GM12891 (cell line): ENCODE measurements at regions not wholly inside any gene's neighbourhood (a gene's known extent, or its start where the extent isn't known, plus 50 kb on each side); places are given as distances from the start of the nearest gene placed in this dataset.
A peak's percentile ranks its signal among the peaks of the same experiment; 100 is the strongest.

ENCODE experiments used
- DNase-seq: peaks from one replicate; pipeline ENCODE4 v3.0.0; 2011; ENCODE audit warnings: low spot score; ENCODE audit not compliant: insufficient read length
- FAIRE-seq: peaks from 2 replicates; lab custom pipeline; 2011; peaks lifted over from hg19 to GRCh38; lab: Jason Lieb, UNC
- PAX5 ChIP-seq: IDR thresholded peaks from 2 replicates; pipeline ENCODE4 v1.6.1; 2011; ENCODE audit warnings: low read length, moderate library complexity, mild to moderate bottlenecking; ENCODE audit not compliant: insufficient read depth, severe bottlenecking
- POLR2A ChIP-seq: IDR thresholded peaks from 2 replicates; pipeline ENCODE4 v1.6.1; 2011; ENCODE audit warnings: low read depth, low read length, control low read depth
- POLR2AphosphoS5 ChIP-seq: IDR thresholded peaks from 2 replicates; pipeline ENCODE4 v1.6.1; 2011; ENCODE audit warnings: low read depth, low read length, control low read depth
- POU2F2 ChIP-seq: IDR thresholded peaks from 2 replicates; pipeline ENCODE4 v1.6.1; 2011; ENCODE audit warnings: low read depth, mild to moderate bottlenecking, control low read depth, low read length, moderate library complexity
- SPI1 ChIP-seq: IDR thresholded peaks from 2 replicates; pipeline ENCODE4 v1.6.1; 2011; ENCODE audit warnings: low read depth, low read length, control low read depth
- TAF1 ChIP-seq: IDR thresholded peaks from 2 replicates; pipeline ENCODE4 v1.6.1; 2011; ENCODE audit warnings: low read depth, low read length, control low read depth

- no peak for FAIRE-seq
- DNase-seq, result no peak
- no peak for TF ChIP-seq POLR2A
- TF ChIP-seq PAX5, result no peak
- TF ChIP-seq TAF1, result no peak
- TF ChIP-seq POLR2AphosphoS5, result no peak
- no peak for TF ChIP-seq POU2F2
- TF ChIP-seq SPI1, result no peak
These were observed 136.4 kb upstream of the MDFIC start for GRCh38 chr7:114785496-114785895.

- no peak for FAIRE-seq
- TF ChIP-seq PAX5, result no peak
- no peak for TF ChIP-seq POLR2A
- TF ChIP-seq POU2F2, result no peak
- TF ChIP-seq POLR2AphosphoS5, result no peak
- no peak for TF ChIP-seq TAF1
- no peak for TF ChIP-seq SPI1
These were observed 135.4 kb upstream of the MDFIC start for GRCh38 chr7:114786455-114786854.

GRCh38 chr7:114787556-114787955 lies 134.3 kb upstream of the MDFIC start:
- DNase-seq (no peak), FAIRE-seq (no peak)
- TF ChIP-seq POU2F2 (no peak), SPI1 (no peak), POLR2A (no peak), PAX5 (no peak), POLR2AphosphoS5 (no peak), TAF1 (no peak)

More at GRCh38 chr7:114786455-114786854, 135.4 kb upstream of the MDFIC start:
- no peak for DNase-seq

GRCh38 chr7:114788706-114789105 lies 133.2 kb upstream of the MDFIC start:
- FAIRE-seq, result no peak
- no peak for TF ChIP-seq POU2F2
- no peak for TF ChIP-seq SPI1
- TF ChIP-seq POLR2A, result no peak
- no peak for TF ChIP-seq PAX5
- no peak for TF ChIP-seq TAF1
- TF ChIP-seq POLR2AphosphoS5, result no peak
- no peak for DNase-seq

GRCh38 chr7:114789161-114789560 lies 132.7 kb upstream of the MDFIC start:
- DNase-seq, result no peak
- TF ChIP-seq POLR2AphosphoS5 (no peak), TAF1 (no peak), POU2F2 (no peak), PAX5 (no peak), SPI1 (no peak), POLR2A (no peak)
- FAIRE-seq, result no peak

GRCh38 chr7:114789871-114790311 lies 132.0 kb upstream of the MDFIC start:
- FAIRE-seq, result no peak
- no peak for DNase-seq
- TF ChIP-seq POLR2AphosphoS5 (no peak), SPI1 (no peak), POU2F2 (no peak), POLR2A (no peak), TAF1 (no peak), PAX5 (no peak)

GRCh38 chr7:114790521-114790920 lies 131.4 kb upstream of the MDFIC start:
- FAIRE-seq (no peak), DNase-seq (no peak)
- TF ChIP-seq SPI1, result no peak
- no peak for TF ChIP-seq TAF1

- no peak for DNase-seq
- TF ChIP-seq PAX5, result no peak
- no peak for TF ChIP-seq POLR2AphosphoS5
- TF ChIP-seq POLR2A, result no peak
- TF ChIP-seq TAF1, result no peak
- TF ChIP-seq POU2F2, result no peak
- TF ChIP-seq SPI1, result no peak
- no peak for FAIRE-seq
These were observed 130.1 kb upstream of the MDFIC start for GRCh38 chr7:114791771-114792170.

- TF ChIP-seq SPI1 (no peak), POU2F2 (no peak), PAX5 (no peak), POLR2A (no peak), POLR2AphosphoS5 (no peak), TAF1 (no peak)
- DNase-seq (no peak), FAIRE-seq (peak; percentile 16)
These were observed 128.6 kb upstream of the MDFIC start for GRCh38 chr7:114793155-114793845.

- TF ChIP-seq POLR2AphosphoS5 (no peak), SPI1 (no peak), POU2F2 (no peak), TAF1 (no peak), POLR2A (no peak), PAX5 (no peak)
- DNase-seq (no peak), FAIRE-seq (no peak)
These were observed 126.4 kb upstream of the MDFIC start for GRCh38 chr7:114795475-114795874.
